DOHH2 (cell line): ENCODE measurements at regions not wholly inside any gene's neighbourhood (a gene's known extent, or its start where the extent isn't known, plus 50 kb on each side); places are given as distances from the start of the nearest gene placed in this dataset.

ENCODE experiments used
- H3F3A ChIP-seq: fragments of 200-600 bp; sonication (generic), shearing (Covaris generic); 2 replicates; pipeline ENCODE4 v1.6.0; 2016; ENCODE audit warnings: antibody characterized with exemption, mild to moderate bottlenecking; ENCODE audit not compliant: control insufficient read depth, insufficient read depth
- H3K27ac ChIP-seq: fragments of 200-600 bp; sonication (generic); 2 replicates; pipeline ENCODE4 v1.5.1; 2014; ENCODE audit warnings: low read depth, mild to moderate bottlenecking, low read length, moderate library complexity
- H3K27me3 ChIP-seq: fragments of 200-600 bp; sonication (generic); 2 replicates; pipeline ENCODE4 v1.6.1; 2014; ENCODE audit warnings: mild to moderate bottlenecking, low read length, mixed read lengths; ENCODE audit not compliant: control insufficient read depth
- H3K36me3 ChIP-seq: fragments of 200-600 bp; sonication (generic); 2 replicates; pipeline ENCODE4 v1.6.1; 2014; ENCODE audit warnings: mild to moderate bottlenecking, low read length, moderate library complexity, mixed read lengths; ENCODE audit not compliant: control insufficient read depth
- H3K4me1 ChIP-seq: fragments of 200-600 bp; sonication (generic); 2 replicates; pipeline ENCODE4 v1.6.1; 2014; ENCODE audit warnings: mild to moderate bottlenecking, low read length, mixed read lengths; ENCODE audit not compliant: control insufficient read depth
- H3K4me2 ChIP-seq: fragments of 200-600 bp; sonication (generic); 2 replicates; pipeline ENCODE4 v1.6.0; 2014; ENCODE audit warnings: mild to moderate bottlenecking, low read length, moderate library complexity
- H3K4me3 ChIP-seq: fragments of 200-600 bp; sonication (generic); 2 replicates; pipeline ENCODE4 v1.5.1; 2014; ENCODE audit warnings: mild to moderate bottlenecking, low read length, mixed read lengths
- H3K79me2 ChIP-seq: fragments of 200-600 bp; sonication (generic); 2 replicates; pipeline ENCODE4 v1.6.1; 2014; ENCODE audit warnings: mild to moderate bottlenecking, low read length, mixed read lengths; ENCODE audit not compliant: control insufficient read depth
- H3K9me2 ChIP-seq: fragments of 200-600 bp; sonication (generic); replicated peaks from 2 replicates; pipeline ENCODE4 v1.6.1; 2014; ENCODE audit warnings: mild to moderate bottlenecking, low read length, mixed read lengths; ENCODE audit not compliant: control insufficient read depth
- H3K9me3 ChIP-seq: fragments of 200-600 bp; sonication (generic); 2 replicates; pipeline ENCODE4 v1.6.1; 2014; ENCODE audit warnings: antibody characterized with exemption, low read length, mixed read lengths; ENCODE audit not compliant: control insufficient read depth, insufficient read depth
- H4K20me1 ChIP-seq: fragments of 200-600 bp; sonication (generic); 2 replicates; pipeline ENCODE4 v1.6.0; 2014; ENCODE audit warnings: low read depth, mild to moderate bottlenecking, antibody characterized with exemption, low read length, moderate library complexity; ENCODE audit not compliant: control insufficient read depth, insufficient read depth
- CTCF ChIP-seq: fragments of 200-600 bp; sonication (generic); IDR thresholded peaks from one replicate; pipeline ENCODE4 v1.5.1; 2014; ENCODE audit warnings: antibody characterized with exemption, mild to moderate bottlenecking, low read depth, low read length; ENCODE audit not compliant: poor library complexity, severe bottlenecking
- EZH2phosphoT487 ChIP-seq: fragments of 200-600 bp; sonication (generic); IDR thresholded peaks from 2 replicates; pipeline ENCODE4 v1.6.1; 2017; ENCODE audit warnings: borderline replicate concordance, mild to moderate bottlenecking, antibody characterized with exemption, low read length, moderate library complexity, mixed read lengths

- TF ChIP-seq EZH2phosphoT487 (no peak), CTCF (no peak)
- Histone ChIP-seq H3F3A (no peaks in the 10 kb centered on the region), H3K4me1 (no peaks in the 10 kb centered on the region), H3K36me3 (no peaks in the 10 kb centered on the region), H3K27me3 (no peaks in the 10 kb centered on the region), H3K4me2 (no peak overlapping the region), H3K9me2 (no peaks in the 10 kb centered on the region; the same call in 1 of the 2 replicates), H3K27ac (no peak overlapping the region), H3K4me3 (no peak overlapping the region), H3K79me2 (no peaks in the 10 kb centered on the region), H4K20me1 (no peaks in the 10 kb centered on the region), H3K9me3 (no peaks in the 10 kb centered on the region)
These were observed 735.4 kb upstream of the FANCL start for GRCh38 chr2:58976375-58977071.

- Histone ChIP-seq H4K20me1 (no peaks in the 10 kb centered on the region), H3K9me2 (no peaks in the 10 kb centered on the region; the same call in 1 of the 2 replicates), H3K4me2 (no peak overlapping the region), H3K27me3 (no peaks in the 10 kb centered on the region), H3K27ac (no peak overlapping the region), H3K36me3 (no peaks in the 10 kb centered on the region), H3K4me3 (no peak overlapping the region), H3K4me1 (no peaks in the 10 kb centered on the region), H3F3A (no peaks in the 10 kb centered on the region), H3K79me2 (no peaks in the 10 kb centered on the region), H3K9me3 (no peaks in the 10 kb centered on the region)
- TF ChIP-seq EZH2phosphoT487 (no peak), CTCF (no peak)
These were observed 733.8 kb upstream of the FANCL start for GRCh38 chr2:58974881-58975280.

- TF ChIP-seq EZH2phosphoT487: no peak
- TF ChIP-seq CTCF: no peak
- no peaks in the 10 kb centered on the region for H3K27me3 ChIP-seq
- H3K9me2 ChIP-seq: no peaks in the 10 kb centered on the region; the same call in 1 of the 2 replicates
- H3K9me3 ChIP-seq: no peaks in the 10 kb centered on the region
- no peak overlapping the region for H3K4me3 ChIP-seq
- H3K4me2 ChIP-seq: no peak overlapping the region
- H3K79me2 ChIP-seq: no peaks in the 10 kb centered on the region
- no peaks in the 10 kb centered on the region for H3F3A ChIP-seq
- H3K27ac ChIP-seq: no peak overlapping the region
- no peaks in the 10 kb centered on the region for H3K4me1 ChIP-seq
- no peaks in the 10 kb centered on the region for H4K20me1 ChIP-seq
- no peaks in the 10 kb centered on the region for H3K36me3 ChIP-seq
These were observed 733.3 kb upstream of the FANCL start for GRCh38 chr2:58974426-58974825.
